HG03558 (cell line): ENCODE measurements at regions not wholly inside any gene's neighbourhood (a gene's known extent, or its start where the extent isn't known, plus 50 kb on each side); places are given as distances from the start of the nearest gene placed in this dataset.
"Not testable (repeated sequence)": the region's sequence is repeated elsewhere in the genome, so short reads cannot be mapped to it uniquely, and the experiment has no call there.

ENCODE experiments used
- ATAC-seq: cut with Tn5 transposase; IDR thresholded peaks from one replicate; pipeline ENCODE4 v1.9.1; 2021; ENCODE audit warnings: moderate number of reproducible peaks; ENCODE audit not compliant: unreplicated experiment; ENCODE audit errors: extremely low read depth

- ATAC-seq: no peak
These were observed 104.5 kb downstream of the CXCL12 start for GRCh38 chr10:44280226-44281014.

- no peak for ATAC-seq
These were observed 105.3 kb downstream of the CXCL12 start for GRCh38 chr10:44279426-44280126.

GRCh38 chr10:44278837-44279324, 106.0 kb downstream of the CXCL12 start:
- ATAC-seq: no peak

GRCh38 chr10:44268435-44268948, 116.4 kb downstream of the CXCL12 start:
- ATAC-seq: not testable (repeated sequence)

- ATAC-seq: no peak
These were observed 117.9 kb downstream of the CXCL12 start for GRCh38 chr10:44267007-44267406.

GRCh38 chr10:44264244-44264643, 120.7 kb downstream of the CXCL12 start:
- ATAC-seq: no peak

- ATAC-seq: no peak
These were observed 121.1 kb downstream of the CXCL12 start for GRCh38 chr10:44263771-44264170.

GRCh38 chr10:44262551-44263251, 122.2 kb downstream of the CXCL12 start:
- ATAC-seq: no peak

- no peak for ATAC-seq
These were observed 123.0 kb downstream of the CXCL12 start for GRCh38 chr10:44261710-44262455.

- no peak for ATAC-seq
These were observed 123.6 kb downstream of the CXCL12 start for GRCh38 chr10:44261296-44261695.

GRCh38 chr10:44260286-44260928, 124.5 kb downstream of the CXCL12 start:
- no peak for ATAC-seq

- ATAC-seq: no peak
These were observed 125.6 kb downstream of the CXCL12 start for GRCh38 chr10:44259090-44259874.

- no peak for ATAC-seq
These were observed 126.3 kb downstream of the CXCL12 start for GRCh38 chr10:44258460-44259089.

- ATAC-seq: no peak
These were observed 126.9 kb downstream of the CXCL12 start for GRCh38 chr10:44258019-44258418.

- ATAC-seq: no peak
These were observed 131.0 kb downstream of the CXCL12 start for GRCh38 chr10:44253769-44254462.

- not testable (repeated sequence) for ATAC-seq
These were observed 132.3 kb downstream of the CXCL12 start for GRCh38 chr10:44252631-44253030.

- not testable (repeated sequence) for ATAC-seq
These were observed 135.0 kb downstream of the CXCL12 start for GRCh38 chr10:44249933-44250332.

- ATAC-seq: no peak
These were observed 135.4 kb downstream of the CXCL12 start for GRCh38 chr10:44249490-44249889.
